NCI-H446 treated with DMSO at 0.1 percent for 48 hours (cell line): ENCODE measurements at regions not wholly inside any gene's neighbourhood (a gene's known extent, or its start where the extent isn't known, plus 50 kb on each side); places are given as distances from the start of the nearest gene placed in this dataset.

Source experiments
- DNase-seq: peaks from one replicate; lab custom pipeline; 2025; lab: John Stamatoyannopoulos, UW

- DNase-seq: no peak
Observed at GRCh38 chr4:11268149-11268548, 160.5 kb downstream of the HS3ST1 start.

- no peak for DNase-seq
Observed at GRCh38 chr4:11264841-11265240, 163.9 kb downstream of the HS3ST1 start.

GRCh38 chr4:11264346-11264745, 164.3 kb downstream of the HS3ST1 start:
- DNase-seq: no peak

GRCh38 chr4:11263208-11263607, 165.5 kb downstream of the HS3ST1 start:
- no peak for DNase-seq

- no peak for DNase-seq
Observed at GRCh38 chr4:11261066-11261850, 167.4 kb downstream of the HS3ST1 start.

GRCh38 chr4:11259837-11260236, 168.9 kb downstream of the HS3ST1 start:
- no peak for DNase-seq

GRCh38 chr4:11252149-11252548, 176.5 kb downstream of the HS3ST1 start:
- DNase-seq: no peak

GRCh38 chr4:11250510-11250909, 178.2 kb downstream of the HS3ST1 start:
- DNase-seq: no peak

- DNase-seq: no peak
Observed at GRCh38 chr4:11232015-11232414, 196.7 kb downstream of the HS3ST1 start.

- DNase-seq: no peak
Observed at GRCh38 chr4:11230866-11231265, 197.8 kb downstream of the HS3ST1 start.

- DNase-seq: no peak
Observed at GRCh38 chr4:11228530-11228929, 200.2 kb downstream of the HS3ST1 start.

- no peak for DNase-seq
Observed at GRCh38 chr4:11223311-11223710, 205.4 kb downstream of the HS3ST1 start.

GRCh38 chr4:11218692-11219091, 210.0 kb downstream of the HS3ST1 start:
- no peak for DNase-seq

GRCh38 chr4:11216520-11216919, 212.2 kb downstream of the HS3ST1 start:
- no peak for DNase-seq

GRCh38 chr4:11214281-11214680, 214.4 kb downstream of the HS3ST1 start:
- no peak for DNase-seq

- peak; percentile 42 for DNase-seq
Observed at GRCh38 chr4:11209826-11210225, 218.9 kb downstream of the HS3ST1 start.

GRCh38 chr4:11201256-11201655, 227.4 kb downstream of the HS3ST1 start:
- no peak for DNase-seq

GRCh38 chr4:11198516-11199305, 230.0 kb downstream of the HS3ST1 start:
- DNase-seq: no peak

- no peak for DNase-seq
Observed at GRCh38 chr4:11197631-11198341, 230.9 kb downstream of the HS3ST1 start.

GRCh38 chr4:11196927-11197522, 231.7 kb downstream of the HS3ST1 start:
- no peak for DNase-seq

GRCh38 chr4:11194431-11194830, 234.3 kb downstream of the HS3ST1 start:
- DNase-seq: no peak

- DNase-seq: no peak
Observed at GRCh38 chr4:11189756-11190155, 238.9 kb downstream of the HS3ST1 start.
